Thyroid gland (tissue), 4 donors: ENCODE measurements at regions not wholly inside any gene's neighbourhood (a gene's known extent, or its start where the extent isn't known, plus 50 kb on each side); places are given as distances from the start of the nearest gene placed in this dataset.

Source experiments
- POLR2A ChIP-seq, 2 donors: fragments of 450-650 bp; IDR thresholded peaks; one replicate each; pipeline ENCODE4 v1.6.1; 2017; ENCODE audit warnings: antibody characterized with exemption in 2 of 2, mild to moderate bottlenecking in 2 of 2, moderate library complexity in 1 of 2
- TF ChIP-seq, protein P1 (sequence below), 6 experiments: fragments of 200-600 bp in 3 of 6; fragments of 450-650 bp in 3 of 6; sonication (generic) in 3 of 6; IDR thresholded peaks; one replicate each; pipeline ENCODE4 v1.5.1; 2016 to 2019; ENCODE audit warnings: antibody characterized with exemption in 6 of 6, mild to moderate bottlenecking in 2 of 6, inconsistent platforms in 1 of 6, moderate library complexity in 1 of 6

DNA sequence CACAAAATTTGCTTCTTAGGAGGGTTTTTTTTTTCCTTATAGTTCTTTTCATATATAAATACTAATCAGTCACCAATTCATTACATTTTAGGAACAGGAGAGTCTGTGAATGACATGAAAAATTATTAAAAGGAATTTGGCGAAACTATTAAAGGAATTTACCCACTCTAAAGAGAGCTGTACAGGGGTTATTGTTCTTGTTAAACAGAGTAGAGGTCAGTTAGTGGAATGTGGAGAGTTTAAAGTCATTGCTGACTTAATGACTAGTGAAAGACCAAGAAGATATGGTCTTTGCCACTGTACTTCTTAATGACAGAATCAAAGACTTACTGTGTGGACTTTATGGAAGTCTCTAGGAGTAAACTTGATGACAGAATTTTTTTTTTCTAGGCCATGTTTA is 333.6 kb upstream of the C2CD4B start:
- TF ChIP-seq, protein P1, sequence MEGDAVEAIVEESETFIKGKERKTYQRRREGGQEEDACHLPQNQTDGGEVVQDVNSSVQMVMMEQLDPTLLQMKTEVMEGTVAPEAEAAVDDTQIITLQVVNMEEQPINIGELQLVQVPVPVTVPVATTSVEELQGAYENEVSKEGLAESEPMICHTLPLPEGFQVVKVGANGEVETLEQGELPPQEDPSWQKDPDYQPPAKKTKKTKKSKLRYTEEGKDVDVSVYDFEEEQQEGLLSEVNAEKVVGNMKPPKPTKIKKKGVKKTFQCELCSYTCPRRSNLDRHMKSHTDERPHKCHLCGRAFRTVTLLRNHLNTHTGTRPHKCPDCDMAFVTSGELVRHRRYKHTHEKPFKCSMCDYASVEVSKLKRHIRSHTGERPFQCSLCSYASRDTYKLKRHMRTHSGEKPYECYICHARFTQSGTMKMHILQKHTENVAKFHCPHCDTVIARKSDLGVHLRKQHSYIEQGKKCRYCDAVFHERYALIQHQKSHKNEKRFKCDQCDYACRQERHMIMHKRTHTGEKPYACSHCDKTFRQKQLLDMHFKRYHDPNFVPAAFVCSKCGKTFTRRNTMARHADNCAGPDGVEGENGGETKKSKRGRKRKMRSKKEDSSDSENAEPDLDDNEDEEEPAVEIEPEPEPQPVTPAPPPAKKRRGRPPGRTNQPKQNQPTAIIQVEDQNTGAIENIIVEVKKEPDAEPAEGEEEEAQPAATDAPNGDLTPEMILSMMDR (IDR thresholded peaks at IDR 0.05), result no peak
- no peak for TF ChIP-seq POLR2A (IDR thresholded peaks at IDR 0.05)
